Lower leg skin (tissue), 4 donors: ENCODE measurements at regions not wholly inside any gene's neighbourhood (a gene's known extent, or its start where the extent isn't known, plus 50 kb on each side); places are given as distances from the start of the nearest gene placed in this dataset.

Experiments
- DNase-seq, 2 donors: peaks; one replicate each; pipeline ENCODE4 v3.0.0-alpha.2; 2019; ENCODE audit warnings: low spot score in 2 of 2
- H3K4me3 ChIP-seq: fragments of 200-600 bp; sonication (generic); 2 replicates; pipeline ENCODE4 v1.5.1; 2017; ENCODE audit warnings: mild to moderate bottlenecking, low read depth; ENCODE audit not compliant: poor library complexity, severe bottlenecking
- CTCF ChIP-seq, 3 donors: fragments of 450-650 bp; IDR thresholded peaks; one replicate each; pipeline ENCODE4 v1.5.1; 2016; ENCODE audit warnings: antibody characterized with exemption in 3 of 3, mild to moderate bottlenecking in 3 of 3, moderate library complexity in 2 of 3
- POLR2A ChIP-seq, 2 donors: fragments of 450-650 bp; IDR thresholded peaks; one replicate each; pipeline ENCODE4 v1.6.1; 2016 to 2017; ENCODE audit warnings: antibody characterized with exemption in 2 of 2, mild to moderate bottlenecking in 1 of 2, moderate library complexity in 1 of 2
- WGBS, 2 donors: methylation state at CpG; one replicate each; pipeline ENCODE4 v1.1.5; 2018; 5-methylcytosine and 5-hydroxymethylcytosine counted together
- intact Hi-C: fragments of 100-400 bp; cut with DNase I; formaldehyde crosslinking; loops from one replicate; pipeline ENCODE4 v1.15.0; 2023; ENCODE audit warnings: low total_unique reads

- H3K4me3 ChIP-seq = no peak overlapping the region
- WGBS, 2 donors = 91 to 94% methylated on average over 2 of the region's 2 CpGs
- intact Hi-C loops = loop anchor here (10.0 kb wide), 1 partner anchor 1429 kb away; no protein-coding TSS in a partner anchor
- DNase-seq = no peak
- TF ChIP-seq POLR2A (IDR thresholded peaks at IDR 0.05) (no peak), CTCF (IDR thresholded peaks at IDR 0.05) (no peak)
Observed at GRCh38 chr13:33725340-33725739, 92.6 kb upstream of the RFC3 start.

GRCh38 chr13:33727297-33728083 lies 90.5 kb upstream of the RFC3 start:
- H3K4me3 ChIP-seq = no peak overlapping the region
- WGBS, 2 donors = 84 to 85% methylated on average over 4 of the region's 4 CpGs
- intact Hi-C loops = loop anchor here (10.0 kb wide), 1 partner anchor 1427 kb away; no protein-coding TSS in a partner anchor
- no peak for TF ChIP-seq CTCF (IDR thresholded peaks at IDR 0.05)
- no peak for DNase-seq

- TF ChIP-seq CTCF (IDR thresholded peaks at IDR 0.05) (no peak), POLR2A (IDR thresholded peaks at IDR 0.05) (no peak)
- WGBS, 2 donors = 35 to 45% methylated on average over 7 of the region's 7 CpGs
- H3K4me3 ChIP-seq = no peak overlapping the region
- intact Hi-C loops = loop anchor here (10.0 kb wide), 1 partner anchor 1426 kb away; no protein-coding TSS in a partner anchor
- no peak for DNase-seq
Observed at GRCh38 chr13:33728271-33729037, 89.5 kb upstream of the RFC3 start.

GRCh38 chr13:33730147-33730546 lies 87.8 kb upstream of the RFC3 start:
- H3K4me3 ChIP-seq = no peak overlapping the region
- no peak for TF ChIP-seq POLR2A (IDR thresholded peaks at IDR 0.05)
- no peak for TF ChIP-seq CTCF (IDR thresholded peaks at IDR 0.05)
- intact Hi-C loops = no loop called here
- DNase-seq = no peak
- WGBS, 2 donors = 86 to 91% methylated on average over 1 of the region's 1 CpG

- intact Hi-C loops = no loop called here
- TF ChIP-seq CTCF (IDR thresholded peaks at IDR 0.05) = no peak
- TF ChIP-seq POLR2A (IDR thresholded peaks at IDR 0.05) = no peak
- no peak overlapping the region for H3K4me3 ChIP-seq
- 88 to 95% methylated on average over 5 of the region's 5 CpGs for WGBS, 2 donors
- no peak for DNase-seq
Observed at GRCh38 chr13:33730619-33731018, 87.3 kb upstream of the RFC3 start.
